ENCODE measurements at regions not wholly inside any gene's neighbourhood (a gene's known extent, or its start where the extent isn't known, plus 50 kb on each side); places are given as distances from the start of the nearest gene placed in this dataset.

GRCh38 chr7:138295049-138295637 lies 164.9 kb upstream of the TRIM24 start:
- Histone ChIP-seq H3K4me2 (ENCODE audit: low read depth, low read length) (no peak overlapping the region), H3K4ac (ENCODE audit: low read depth, low read length) (no peak overlapping the region), H3K9me1 (ENCODE audit: insufficient read depth, low read length) (no peaks in the 10 kb centered on the region), H2BK15ac (ENCODE audit: low read depth, low read length) (no peak overlapping the region), H3K36me3 (ENCODE audit: control insufficient read depth, insufficient read depth, low read length) (no peaks in the 10 kb centered on the region), H3K79me1 (ENCODE audit: low read depth in 1 of 2, low read length in 2 of 2) (no peaks in the 10 kb centered on the region), H2BK120ac (ENCODE audit: low read depth, low read length) (no peak overlapping the region), H4K20me1 (ENCODE audit: insufficient read depth, low read length) (no peaks in the 10 kb centered on the region), H2AK5ac (ENCODE audit: low read depth, low read length) (no peak overlapping the region), H3K9me3 (ENCODE audit: control insufficient read depth, insufficient read depth, low read length) (peaks cover 7% of the 10 kb centered on the region), H2AFZ (replicated peaks; ENCODE audit: low read length, poor library complexity) (no peak overlapping the region), H3K23ac (ENCODE audit: low read depth, low read length) (no peak overlapping the region), H3K4me1 (ENCODE audit: control insufficient read depth, insufficient read depth, low read length) (no peaks in the 10 kb centered on the region), H3K14ac (replicated peaks; ENCODE audit: low read depth, low read length) (no peak overlapping the region), H3K4me3 (ENCODE audit: insufficient read depth, low read depth, low read length) (no peak overlapping the region), H2BK20ac (ENCODE audit: low read depth, low read length) (no peak overlapping the region), H3K27me3 (ENCODE audit: control insufficient read depth, insufficient read depth, low read length) (no peaks in the 10 kb centered on the region), H3K9ac (ENCODE audit: low read depth, low read length) (no peak overlapping the region), H2BK5ac (ENCODE audit: low read depth, low read length, poor library complexity, severe bottlenecking) (no peak overlapping the region), H2AK9ac (replicated peaks; ENCODE audit: low read depth, low read length, poor library complexity) (no peak overlapping the region), H3K56ac (ENCODE audit: extremely low read depth, insufficient read depth, low read length) (no peak overlapping the region), H3K27ac (ENCODE audit: insufficient read depth, low read length) (no peak overlapping the region), H4K5ac (ENCODE audit: low read depth, low read length) (no peak overlapping the region), H3K18ac (ENCODE audit: low read depth, low read length) (no peak overlapping the region), H4K8ac (ENCODE audit: low read depth in 2 of 2, low read length in 2 of 2) (no peak overlapping the region), H4K91ac (ENCODE audit: insufficient read depth, low read depth, low read length) (no peak overlapping the region)
- ChIA-PET CTCF (no interaction called here), POLR2A (ENCODE audit: unreplicated experiment) (no interaction called here)
- ATAC-seq (ENCODE audit: low read depth) (no peak), DNase-seq (no peak)
- no peak for TF ChIP-seq RAD21 (IDR thresholded peaks at IDR 0.05; ENCODE audit: low read length)
- no peak for TF ChIP-seq RFX5 (IDR thresholded peaks at IDR 0.05; ENCODE audit: low read depth, low read length)
- TF ChIP-seq BHLHE40 (IDR thresholded peaks at IDR 0.05; ENCODE audit: low read depth, low read length), result no peak
- TF ChIP-seq SMC3 (IDR thresholded peaks at IDR 0.05; ENCODE audit: low read depth, low read length), result no peak
- no peak for TF ChIP-seq CHD1 (IDR thresholded peaks at IDR 0.05; ENCODE audit: low read depth, low read length)
- no peak for TF ChIP-seq CTCF (conservative IDR thresholded peaks at IDR 0.05; ENCODE audit: low read depth, low read length)
- no peak for TF ChIP-seq MAZ (IDR thresholded peaks at IDR 0.05; ENCODE audit: borderline replicate concordance, low read depth, low read length)
- in situ Hi-C loops (cut with MboI; ENCODE audit: low sequenced_read_pairs), result no loop called here
- no TSS peak for BruUV-seq (replicated peaks)
- intact Hi-C loops (cut with micrococcal nuclease), result no loop called here
- WGBS, 2 experiments (ENCODE audit: extremely low coverage in 2 of 2, insufficient read length in 1 of 2), result no CpG with 5 or more reads among the region's 3 CpGs
- dilution Hi-C loops (cut with HindIII; ENCODE audit: low sequenced_read_pairs, unreplicated experiment), result no loop called here

All from IMR-90 (cell line).